GM23338 (cell line): ENCODE measurements at regions not wholly inside any gene's neighbourhood (a gene's known extent, or its start where the extent isn't known, plus 50 kb on each side); places are given as distances from the start of the nearest gene placed in this dataset.

Source experiments
- ATAC-seq: fragments of 200-7000 bp; cut with Tn5 transposase; 3 replicates; pipeline ENCODE4 v1.9.1; 2020
- DNase-seq: peaks from one replicate; pipeline ENCODE4 v3.0.0-alpha.2; 2015; ENCODE audit warnings: low spot score
- H2AFZ ChIP-seq: fragments of 200-600 bp; sonication (generic); 2 replicates; pipeline ENCODE4 v1.8.0; 2016; ENCODE audit warnings: antibody characterized with exemption, mild to moderate bottlenecking, moderate library complexity
- H3F3A ChIP-seq: fragments of 200-600 bp; sonication (generic); replicated peaks from 2 replicates; pipeline ENCODE4 v1.8.0; 2017; ENCODE audit warnings: antibody characterized with exemption, mixed run types, low read depth
- H3K27ac ChIP-seq: fragments of 200-600 bp; sonication (generic); 2 replicates; pipeline ENCODE4 v1.6.1; 2016; ENCODE audit warnings: low read depth
- H3K27me3 ChIP-seq: fragments of 200-600 bp; sonication (generic); 2 replicates; pipeline ENCODE4 v1.8.0; 2016; ENCODE audit warnings: mild to moderate bottlenecking, mixed run types, moderate library complexity; ENCODE audit not compliant: insufficient read depth
- H3K36me3 ChIP-seq: fragments of 200-600 bp; sonication (generic); 2 replicates; pipeline ENCODE4 v1.8.0; 2016; ENCODE audit warnings: mild to moderate bottlenecking; ENCODE audit not compliant: insufficient read depth
- H3K4me1 ChIP-seq: fragments of 200-600 bp; sonication (generic); 2 replicates; pipeline ENCODE4 v1.8.0; 2016; ENCODE audit warnings: mild to moderate bottlenecking, moderate library complexity; ENCODE audit not compliant: insufficient read depth
- H3K4me2 ChIP-seq: fragments of 200-600 bp; sonication (generic); 2 replicates; pipeline ENCODE4 v1.7.1; 2017; ENCODE audit warnings: mixed run types
- H3K4me3 ChIP-seq: fragments of 200-600 bp; sonication (generic); 2 replicates; pipeline ENCODE4 v1.6.1; 2016; ENCODE audit warnings: mixed run types
- H3K79me2 ChIP-seq: fragments of 200-600 bp; sonication (generic); replicated peaks from 2 replicates; pipeline ENCODE4 v1.8.0; 2017; ENCODE audit warnings: mild to moderate bottlenecking; ENCODE audit not compliant: insufficient read depth
- H3K9me2 ChIP-seq: fragments of 200-600 bp; sonication (generic); 2 replicates; pipeline ENCODE4 v1.8.0; 2017; ENCODE audit not compliant: insufficient read depth
- H4K20me1 ChIP-seq: fragments of 200-600 bp; sonication (generic); replicated peaks from 2 replicates; pipeline ENCODE4 v1.8.0; 2017; ENCODE audit warnings: mild to moderate bottlenecking; ENCODE audit not compliant: insufficient read depth
- H3K27ac Mint-ChIP-seq: 2 replicates; pipeline ENCODE4 v1.8.0; 2020; ENCODE audit warnings: inconsistent platforms, mild to moderate bottlenecking, moderate library complexity, mixed read lengths
- H3K27me3 Mint-ChIP-seq: 3 replicates; pipeline ENCODE4 v1.8.0; 2022; ENCODE audit warnings: low read depth, mild to moderate bottlenecking, moderate library complexity, mixed read lengths, inconsistent platforms; ENCODE audit not compliant: insufficient read depth, poor library complexity
- H3K36me3 Mint-ChIP-seq: 3 replicates; pipeline ENCODE4 v1.8.0; 2021; ENCODE audit warnings: low read depth, mild to moderate bottlenecking, inconsistent platforms, moderate library complexity, mixed read lengths
- H3K4me1 Mint-ChIP-seq: 3 replicates; pipeline ENCODE4 v1.8.0; 2020; ENCODE audit warnings: mild to moderate bottlenecking, inconsistent platforms, mixed read lengths
- H3K4me3 Mint-ChIP-seq: 3 replicates; pipeline ENCODE4 v1.8.0; 2021; ENCODE audit warnings: moderate library complexity, mild to moderate bottlenecking, inconsistent platforms, mixed read lengths
- H3K9me3 Mint-ChIP-seq: 3 replicates; pipeline ENCODE4 v1.8.0; 2020; ENCODE audit warnings: moderate library complexity, mild to moderate bottlenecking, inconsistent platforms, mixed read lengths
- CREB1 ChIP-seq: fragments of 250-450 bp; sonication (Bioruptor Pico); IDR thresholded peaks from 2 replicates; pipeline ENCODE4 v1.5.0; 2020; ENCODE audit warnings: low read depth, mild to moderate bottlenecking, moderate library complexity
- EZH2 ChIP-seq: fragments of 200-600 bp; sonication (generic); IDR thresholded peaks from one replicate; pipeline ENCODE4 v1.8.0; 2017; ENCODE audit warnings: antibody characterized with exemption, mild to moderate bottlenecking, low read depth; ENCODE audit not compliant: unreplicated experiment
- EZH2phosphoT487 ChIP-seq: fragments of 200-600 bp; sonication (generic); IDR thresholded peaks from one replicate; pipeline ENCODE4 v1.8.1; 2018; ENCODE audit warnings: antibody characterized with exemption; ENCODE audit not compliant: unreplicated experiment
- JUNB ChIP-seq: IDR thresholded peaks from one replicate; pipeline ENCODE4 v1.6.1; 2016; ENCODE audit warnings: antibody characterized with exemption; ENCODE audit not compliant: unreplicated experiment
- NANOG ChIP-seq: IDR thresholded peaks from 2 replicates; pipeline ENCODE4 v1.6.1; 2016; ENCODE audit warnings: antibody characterized with exemption, borderline replicate concordance
- POLR2AphosphoS5 ChIP-seq: IDR thresholded peaks from 2 replicates; pipeline ENCODE4 v1.6.1; 2016; ENCODE audit warnings: antibody characterized with exemption, low read depth
- STAT1 ChIP-seq: IDR thresholded peaks from one replicate; pipeline ENCODE4 v1.6.1; 2016; ENCODE audit warnings: antibody characterized with exemption; ENCODE audit not compliant: unreplicated experiment
- ZNF114 ChIP-seq: fragments of 250-450 bp; sonication (Bioruptor Pico); IDR thresholded peaks from 2 replicates; pipeline ENCODE4 v1.5.0; 2020; ENCODE audit warnings: mild to moderate bottlenecking, moderate library complexity
- ZNF331 ChIP-seq: fragments of 250-450 bp; sonication (Bioruptor Pico); IDR thresholded peaks from 2 replicates; pipeline ENCODE4 v1.5.0; 2020; ENCODE audit warnings: low read depth, mild to moderate bottlenecking, moderate library complexity
- TF ChIP-seq, protein P1 (sequence below), 2 experiments: fragments of 200-600 bp in 1 of 2; sonication (generic) in 1 of 2; conservative IDR thresholded peaks; 2 replicates each; pipeline versions ENCODE4 v1.5.1 to v1.6.1; 2016 to 2017; ENCODE audit warnings: antibody characterized with exemption in 2 of 2, low read depth in 2 of 2, mild to moderate bottlenecking in 2 of 2, moderate library complexity in 1 of 2
- TF ChIP-seq, protein P2 (sequence below): IDR thresholded peaks from 2 replicates; pipeline ENCODE4 v1.6.1; 2016; ENCODE audit warnings: antibody characterized with exemption
- TF ChIP-seq, protein P3 (sequence below): fragments of 250-450 bp; sonication (Bioruptor Pico); IDR thresholded peaks from 2 replicates; pipeline ENCODE4 v1.5.0; 2020; ENCODE audit warnings: mild to moderate bottlenecking, moderate library complexity
- TF ChIP-seq, protein P4 (sequence below): IDR thresholded peaks from one replicate; pipeline ENCODE4 v1.6.1; 2018; ENCODE audit warnings: antibody characterized with exemption; ENCODE audit not compliant: unreplicated experiment

DNA sequence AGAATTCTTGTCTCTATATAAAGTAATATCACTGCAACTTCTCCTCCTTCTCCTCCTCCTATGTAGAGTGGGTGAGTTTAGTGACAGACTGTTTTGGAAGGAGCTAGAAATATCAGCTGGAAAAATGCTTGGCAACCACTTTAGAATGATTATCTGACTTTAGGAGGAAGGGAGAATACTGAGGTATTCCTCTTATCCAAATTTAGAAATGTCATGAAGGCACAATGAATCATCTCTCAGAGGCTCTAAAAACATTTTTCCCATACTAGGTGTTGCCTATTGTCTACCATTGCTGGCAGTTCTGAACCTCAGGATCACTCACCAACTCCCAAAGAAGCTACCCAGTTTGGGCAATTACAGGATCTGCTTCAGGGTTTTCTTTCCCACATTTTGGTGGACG, 306.6 kb upstream of the ATP2B1 start:
- Histone ChIP-seq H3F3A (no peaks in the 10 kb centered on the region), H3K79me2 (no peaks in the 10 kb centered on the region), H3K36me3 (no peaks in the 10 kb centered on the region), H3K27me3 (no peaks in the 10 kb centered on the region), H3K4me1 (no peaks in the 10 kb centered on the region), H3K4me2 (no peak overlapping the region), H3K27ac (no peak overlapping the region), H3K9me2 (no peaks in the 10 kb centered on the region), H2AFZ (no peak overlapping the region), H3K4me3 (no peak overlapping the region), H4K20me1 (no peaks in the 10 kb centered on the region)
- Mint-ChIP-seq H3K36me3 (no peaks in the 10 kb centered on the region), H3K4me1 (no peaks in the 10 kb centered on the region), H3K4me3 (no peak overlapping the region), H3K9me3 (no peaks in the 10 kb centered on the region), H3K27ac (no peak overlapping the region), H3K27me3 (no peaks in the 10 kb centered on the region)
- TF ChIP-seq, protein P1, sequence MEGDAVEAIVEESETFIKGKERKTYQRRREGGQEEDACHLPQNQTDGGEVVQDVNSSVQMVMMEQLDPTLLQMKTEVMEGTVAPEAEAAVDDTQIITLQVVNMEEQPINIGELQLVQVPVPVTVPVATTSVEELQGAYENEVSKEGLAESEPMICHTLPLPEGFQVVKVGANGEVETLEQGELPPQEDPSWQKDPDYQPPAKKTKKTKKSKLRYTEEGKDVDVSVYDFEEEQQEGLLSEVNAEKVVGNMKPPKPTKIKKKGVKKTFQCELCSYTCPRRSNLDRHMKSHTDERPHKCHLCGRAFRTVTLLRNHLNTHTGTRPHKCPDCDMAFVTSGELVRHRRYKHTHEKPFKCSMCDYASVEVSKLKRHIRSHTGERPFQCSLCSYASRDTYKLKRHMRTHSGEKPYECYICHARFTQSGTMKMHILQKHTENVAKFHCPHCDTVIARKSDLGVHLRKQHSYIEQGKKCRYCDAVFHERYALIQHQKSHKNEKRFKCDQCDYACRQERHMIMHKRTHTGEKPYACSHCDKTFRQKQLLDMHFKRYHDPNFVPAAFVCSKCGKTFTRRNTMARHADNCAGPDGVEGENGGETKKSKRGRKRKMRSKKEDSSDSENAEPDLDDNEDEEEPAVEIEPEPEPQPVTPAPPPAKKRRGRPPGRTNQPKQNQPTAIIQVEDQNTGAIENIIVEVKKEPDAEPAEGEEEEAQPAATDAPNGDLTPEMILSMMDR (conservative IDR thresholded peaks at IDR 0.05; ENCODE audit: low read depth in 2 of 2), result no peak
- TF ChIP-seq POLR2AphosphoS5 (no peak), STAT1 (no peak), ZNF331 (no peak), CREB1 (CRISPR knock-in tag) (no peak), ZNF114 (CRISPR knock-in tag) (no peak), JUNB (no peak), EZH2 (no peak), NANOG (no peak), EZH2phosphoT487 (no peak)
- TF ChIP-seq, protein P2, sequence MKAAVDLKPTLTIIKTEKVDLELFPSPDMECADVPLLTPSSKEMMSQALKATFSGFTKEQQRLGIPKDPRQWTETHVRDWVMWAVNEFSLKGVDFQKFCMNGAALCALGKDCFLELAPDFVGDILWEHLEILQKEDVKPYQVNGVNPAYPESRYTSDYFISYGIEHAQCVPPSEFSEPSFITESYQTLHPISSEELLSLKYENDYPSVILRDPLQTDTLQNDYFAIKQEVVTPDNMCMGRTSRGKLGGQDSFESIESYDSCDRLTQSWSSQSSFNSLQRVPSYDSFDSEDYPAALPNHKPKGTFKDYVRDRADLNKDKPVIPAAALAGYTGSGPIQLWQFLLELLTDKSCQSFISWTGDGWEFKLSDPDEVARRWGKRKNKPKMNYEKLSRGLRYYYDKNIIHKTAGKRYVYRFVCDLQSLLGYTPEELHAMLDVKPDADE, result no peak
- TF ChIP-seq, protein P3, sequence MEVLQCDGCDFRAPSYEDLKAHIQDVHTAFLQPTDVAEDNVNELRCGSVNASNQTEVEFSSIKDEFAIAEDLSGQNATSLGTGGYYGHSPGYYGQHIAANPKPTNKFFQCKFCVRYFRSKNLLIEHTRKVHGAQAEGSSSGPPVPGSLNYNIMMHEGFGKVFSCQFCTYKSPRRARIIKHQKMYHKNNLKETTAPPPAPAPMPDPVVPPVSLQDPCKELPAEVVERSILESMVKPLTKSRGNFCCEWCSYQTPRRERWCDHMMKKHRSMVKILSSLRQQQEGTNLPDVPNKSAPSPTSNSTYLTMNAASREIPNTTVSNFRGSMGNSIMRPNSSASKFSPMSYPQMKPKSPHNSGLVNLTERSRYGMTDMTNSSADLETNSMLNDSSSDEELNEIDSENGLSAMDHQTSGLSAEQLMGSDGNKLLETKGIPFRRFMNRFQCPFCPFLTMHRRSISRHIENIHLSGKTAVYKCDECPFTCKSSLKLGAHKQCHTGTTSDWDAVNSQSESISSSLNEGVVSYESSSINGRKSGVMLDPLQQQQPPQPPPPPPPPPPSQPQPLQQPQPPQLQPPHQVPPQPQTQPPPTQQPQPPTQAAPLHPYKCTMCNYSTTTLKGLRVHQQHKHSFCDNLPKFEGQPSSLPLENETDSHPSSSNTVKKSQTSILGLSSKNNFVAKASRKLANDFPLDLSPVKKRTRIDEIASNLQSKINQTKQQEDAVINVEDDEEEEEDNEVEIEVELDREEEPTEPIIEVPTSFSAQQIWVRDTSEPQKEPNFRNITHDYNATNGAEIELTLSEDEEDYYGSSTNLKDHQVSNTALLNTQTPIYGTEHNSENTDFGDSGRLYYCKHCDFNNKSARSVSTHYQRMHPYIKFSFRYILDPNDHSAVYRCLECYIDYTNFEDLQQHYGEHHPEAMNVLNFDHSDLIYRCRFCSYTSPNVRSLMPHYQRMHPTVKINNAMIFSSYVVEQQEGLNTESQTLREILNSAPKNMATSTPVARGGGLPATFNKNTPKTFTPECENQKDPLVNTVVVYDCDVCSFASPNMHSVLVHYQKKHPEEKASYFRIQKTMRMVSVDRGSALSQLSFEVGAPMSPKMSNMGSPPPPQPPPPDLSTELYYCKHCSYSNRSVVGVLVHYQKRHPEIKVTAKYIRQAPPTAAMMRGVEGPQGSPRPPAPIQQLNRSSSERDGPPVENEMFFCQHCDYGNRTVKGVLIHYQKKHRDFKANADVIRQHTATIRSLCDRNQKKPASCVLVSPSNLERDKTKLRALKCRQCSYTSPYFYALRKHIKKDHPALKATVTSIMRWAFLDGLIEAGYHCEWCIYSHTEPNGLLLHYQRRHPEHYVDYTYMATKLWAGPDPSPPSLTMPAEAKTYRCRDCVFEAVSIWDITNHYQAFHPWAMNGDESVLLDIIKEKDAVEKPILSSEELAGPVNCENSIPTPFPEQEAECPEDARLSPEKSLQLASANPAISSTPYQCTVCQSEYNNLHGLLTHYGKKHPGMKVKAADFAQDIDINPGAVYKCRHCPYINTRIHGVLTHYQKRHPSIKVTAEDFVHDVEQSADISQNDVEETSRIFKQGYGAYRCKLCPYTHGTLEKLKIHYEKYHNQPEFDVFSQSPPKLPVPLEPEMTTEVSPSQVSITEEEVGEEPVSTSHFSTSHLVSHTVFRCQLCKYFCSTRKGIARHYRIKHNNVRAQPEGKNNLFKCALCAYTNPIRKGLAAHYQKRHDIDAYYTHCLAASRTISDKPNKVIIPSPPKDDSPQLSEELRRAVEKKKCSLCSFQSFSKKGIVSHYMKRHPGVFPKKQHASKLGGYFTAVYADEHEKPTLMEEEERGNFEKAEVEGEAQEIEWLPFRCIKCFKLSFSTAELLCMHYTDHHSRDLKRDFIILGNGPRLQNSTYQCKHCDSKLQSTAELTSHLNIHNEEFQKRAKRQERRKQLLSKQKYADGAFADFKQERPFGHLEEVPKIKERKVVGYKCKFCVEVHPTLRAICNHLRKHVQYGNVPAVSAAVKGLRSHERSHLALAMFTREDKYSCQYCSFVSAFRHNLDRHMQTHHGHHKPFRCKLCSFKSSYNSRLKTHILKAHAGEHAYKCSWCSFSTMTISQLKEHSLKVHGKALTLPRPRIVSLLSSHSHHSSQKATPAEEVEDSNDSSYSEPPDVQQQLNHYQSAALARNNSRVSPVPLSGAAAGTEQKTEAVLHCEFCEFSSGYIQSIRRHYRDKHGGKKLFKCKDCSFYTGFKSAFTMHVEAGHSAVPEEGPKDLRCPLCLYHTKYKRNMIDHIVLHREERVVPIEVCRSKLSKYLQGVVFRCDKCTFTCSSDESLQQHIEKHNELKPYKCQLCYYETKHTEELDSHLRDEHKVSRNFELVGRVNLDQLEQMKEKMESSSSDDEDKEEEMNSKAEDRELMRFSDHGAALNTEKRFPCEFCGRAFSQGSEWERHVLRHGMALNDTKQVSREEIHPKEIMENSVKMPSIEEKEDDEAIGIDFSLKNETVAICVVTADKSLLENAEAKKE (CRISPR knock-in tag), result no peak
- TF ChIP-seq, protein P4, sequence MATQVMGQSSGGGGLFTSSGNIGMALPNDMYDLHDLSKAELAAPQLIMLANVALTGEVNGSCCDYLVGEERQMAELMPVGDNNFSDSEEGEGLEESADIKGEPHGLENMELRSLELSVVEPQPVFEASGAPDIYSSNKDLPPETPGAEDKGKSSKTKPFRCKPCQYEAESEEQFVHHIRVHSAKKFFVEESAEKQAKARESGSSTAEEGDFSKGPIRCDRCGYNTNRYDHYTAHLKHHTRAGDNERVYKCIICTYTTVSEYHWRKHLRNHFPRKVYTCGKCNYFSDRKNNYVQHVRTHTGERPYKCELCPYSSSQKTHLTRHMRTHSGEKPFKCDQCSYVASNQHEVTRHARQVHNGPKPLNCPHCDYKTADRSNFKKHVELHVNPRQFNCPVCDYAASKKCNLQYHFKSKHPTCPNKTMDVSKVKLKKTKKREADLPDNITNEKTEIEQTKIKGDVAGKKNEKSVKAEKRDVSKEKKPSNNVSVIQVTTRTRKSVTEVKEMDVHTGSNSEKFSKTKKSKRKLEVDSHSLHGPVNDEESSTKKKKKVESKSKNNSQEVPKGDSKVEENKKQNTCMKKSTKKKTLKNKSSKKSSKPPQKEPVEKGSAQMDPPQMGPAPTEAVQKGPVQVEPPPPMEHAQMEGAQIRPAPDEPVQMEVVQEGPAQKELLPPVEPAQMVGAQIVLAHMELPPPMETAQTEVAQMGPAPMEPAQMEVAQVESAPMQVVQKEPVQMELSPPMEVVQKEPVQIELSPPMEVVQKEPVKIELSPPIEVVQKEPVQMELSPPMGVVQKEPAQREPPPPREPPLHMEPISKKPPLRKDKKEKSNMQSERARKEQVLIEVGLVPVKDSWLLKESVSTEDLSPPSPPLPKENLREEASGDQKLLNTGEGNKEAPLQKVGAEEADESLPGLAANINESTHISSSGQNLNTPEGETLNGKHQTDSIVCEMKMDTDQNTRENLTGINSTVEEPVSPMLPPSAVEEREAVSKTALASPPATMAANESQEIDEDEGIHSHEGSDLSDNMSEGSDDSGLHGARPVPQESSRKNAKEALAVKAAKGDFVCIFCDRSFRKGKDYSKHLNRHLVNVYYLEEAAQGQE, result no peak
- DNase-seq (no peak), ATAC-seq (no peak)
